ENCODE measurements at regions not wholly inside any gene's neighbourhood (a gene's known extent, or its start where the extent isn't known, plus 50 kb on each side); places are given as distances from the start of the nearest gene placed in this dataset.

GRCh38 chr15:94019062-94019461 is 212.3 kb upstream of the MCTP2 start:
- TF ChIP-seq CTCF (conservative IDR thresholded peaks at IDR 0.05): no peak
- peaks cover 10% of the 10 kb centered on the region for H3K9me3 Mint-ChIP-seq
- H3K36me3 Mint-ChIP-seq: no peaks in the 10 kb centered on the region
- H3K27ac Mint-ChIP-seq: no peak overlapping the region
- H3K4me3 Mint-ChIP-seq: no peak overlapping the region
- peaks cover 4% of the 10 kb centered on the region for H3K27me3 Mint-ChIP-seq
- H3K4me1 Mint-ChIP-seq (ENCODE audit: unreplicated experiment): peaks cover 7% of the 10 kb centered on the region
- no peak for DNase-seq (ENCODE audit: extremely low spot score, unreplicated experiment)

GRCh38 chr15:94015324-94015723 is 216.0 kb upstream of the MCTP2 start:
- Mint-ChIP-seq H3K9me3 (peaks cover 10% of the 10 kb centered on the region), H3K27ac (no peak overlapping the region), H3K4me3 (no peak overlapping the region), H3K27me3 (peaks cover 3% of the 10 kb centered on the region), H3K4me1 (ENCODE audit: unreplicated experiment) (no peaks in the 10 kb centered on the region), H3K36me3 (no peaks in the 10 kb centered on the region)
- no peak for DNase-seq (ENCODE audit: extremely low spot score, unreplicated experiment)
- no peak for TF ChIP-seq CTCF (conservative IDR thresholded peaks at IDR 0.05)

DNA sequence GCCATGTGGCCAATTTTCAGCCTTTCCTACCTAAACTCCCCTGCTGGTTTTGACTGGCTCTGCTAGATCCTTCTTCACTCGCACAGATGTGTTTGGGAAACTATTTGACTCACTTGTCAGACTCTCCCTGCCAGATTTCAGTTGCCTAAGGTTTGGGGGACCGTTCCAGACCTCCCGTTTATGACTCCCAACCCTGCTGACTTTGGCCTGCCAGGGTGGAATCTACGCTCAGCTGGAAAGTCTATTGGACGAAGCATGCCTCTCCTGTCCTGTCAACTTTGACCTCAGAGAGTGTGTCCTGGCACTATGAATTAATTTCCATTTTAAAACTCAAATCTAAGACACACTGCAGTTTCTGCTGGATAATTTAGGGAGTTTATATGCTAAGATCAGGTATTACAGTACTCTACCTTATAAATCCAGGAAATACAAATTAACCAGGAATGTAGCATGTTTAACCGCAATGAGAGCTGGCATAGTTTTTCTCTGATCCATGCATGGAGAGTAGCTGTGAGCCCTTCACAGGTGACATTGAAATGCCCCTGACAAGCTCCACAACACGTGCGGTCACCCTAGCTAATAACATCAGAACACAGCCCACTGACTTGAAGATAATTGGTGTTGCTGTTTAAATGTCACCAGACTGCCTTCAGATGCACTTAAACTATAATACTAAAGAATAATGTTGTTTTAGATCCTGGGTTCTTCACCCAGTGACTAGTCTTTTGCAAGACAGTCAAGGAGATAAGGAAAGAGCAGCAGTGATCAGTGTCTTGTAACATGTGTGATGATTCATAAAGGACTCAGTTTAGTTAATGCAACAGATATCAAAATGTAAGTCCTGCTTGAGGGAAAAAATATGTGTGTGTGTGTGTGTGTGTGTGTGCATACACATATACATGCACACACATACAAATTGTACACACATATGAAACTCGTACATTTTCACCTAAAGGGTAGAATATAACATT is 223.0 kb upstream of the MCTP2 start:
- Mint-ChIP-seq H3K27ac (no peak overlapping the region), H3K27me3 (peaks cover 17% of the 10 kb centered on the region)

DNA sequence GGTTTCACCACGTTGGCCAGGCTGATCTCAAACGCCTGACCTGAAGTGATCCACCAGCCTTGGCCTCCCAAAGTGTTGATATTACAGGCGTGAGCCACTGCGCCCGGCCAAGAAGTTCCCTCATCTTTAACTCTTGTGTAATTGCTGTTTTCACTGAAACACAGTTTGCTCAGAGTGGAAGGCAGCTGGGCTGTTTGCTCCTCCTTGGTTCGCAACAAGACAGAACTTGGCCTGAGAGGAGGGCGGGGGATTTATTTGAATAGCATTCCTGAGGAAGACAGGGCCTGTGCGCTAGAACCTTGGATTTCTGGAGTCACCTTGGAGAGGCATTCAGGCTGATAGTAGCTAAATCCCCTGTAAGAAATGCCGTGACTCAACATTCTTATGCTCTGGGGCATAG is 226.7 kb upstream of the MCTP2 start:
- H3K36me3 Mint-ChIP-seq: no peaks in the 10 kb centered on the region
- H3K9me3 Mint-ChIP-seq: no peaks in the 10 kb centered on the region
- H3K27ac Mint-ChIP-seq: no peak overlapping the region
- H3K4me3 Mint-ChIP-seq: no peak overlapping the region
- TF ChIP-seq CTCF (conservative IDR thresholded peaks at IDR 0.05): no peak
- H3K4me1 Mint-ChIP-seq (ENCODE audit: unreplicated experiment): peaks cover 23% of the 10 kb centered on the region
- H3K27me3 Mint-ChIP-seq: peaks cover 18% of the 10 kb centered on the region
- no peak for DNase-seq (ENCODE audit: extremely low spot score, unreplicated experiment)

More for the DNA sequence above, 223.0 kb upstream of the MCTP2 start:
- no peak for DNase-seq (ENCODE audit: extremely low spot score, unreplicated experiment)
- Mint-ChIP-seq H3K4me3 (no peak overlapping the region), H3K4me1 (ENCODE audit: unreplicated experiment) (peaks cover 7% of the 10 kb centered on the region), H3K36me3 (no peaks in the 10 kb centered on the region), H3K9me3 (no peaks in the 10 kb centered on the region)
- no peak for TF ChIP-seq CTCF (conservative IDR thresholded peaks at IDR 0.05)

GRCh38 chr15:94002041-94002440 is 229.3 kb upstream of the MCTP2 start:
- H3K4me1 Mint-ChIP-seq (ENCODE audit: unreplicated experiment): peaks cover 16% of the 10 kb centered on the region
- no peaks in the 10 kb centered on the region for H3K36me3 Mint-ChIP-seq
- H3K27ac Mint-ChIP-seq: no peak overlapping the region
- no peak for TF ChIP-seq CTCF (conservative IDR thresholded peaks at IDR 0.05)
- no peak overlapping the region for H3K4me3 Mint-ChIP-seq
- peaks cover 18% of the 10 kb centered on the region for H3K27me3 Mint-ChIP-seq
- no peaks in the 10 kb centered on the region for H3K9me3 Mint-ChIP-seq
- DNase-seq (ENCODE audit: extremely low spot score, unreplicated experiment): no peak
